T-helper 17 cell (primary cell): ENCODE measurements at regions not wholly inside any gene's neighbourhood (a gene's known extent, or its start where the extent isn't known, plus 50 kb on each side); places are given as distances from the start of the nearest gene placed in this dataset.

Source experiments
- ATAC-seq: fragments of 150-1000 bp; cut with Tn5 transposase; 2 replicates; pipeline ENCODE4 v1.10.0; 2021; ENCODE audit warnings: mild to moderate bottlenecking, moderate library complexity
- DNase-seq, 3 donors: peaks; one replicate each; pipeline versions ENCODE4 v3.0.0 to v3.0.0-alpha.2; 2020 to 2021
- H3K9me3 ChIP-seq: one replicate; pipeline ENCODE4 v1.7.0; 2013; ENCODE audit warnings: low read length, mild to moderate bottlenecking; ENCODE audit not compliant: control insufficient read depth, poor library complexity, severe bottlenecking
- H3K27ac Mint-ChIP-seq: one replicate; pipeline ENCODE4 v1.8.0; 2022; ENCODE audit warnings: mild to moderate bottlenecking, moderate library complexity, mixed read lengths
- H3K27me3 Mint-ChIP-seq: one replicate; pipeline ENCODE4 v1.8.0; 2022; ENCODE audit warnings: mixed read lengths
- H3K36me3 Mint-ChIP-seq: one replicate; pipeline ENCODE4 v1.8.0; 2022; ENCODE audit warnings: low read depth, mixed read lengths
- H3K4me1 Mint-ChIP-seq: one replicate; pipeline ENCODE4 v1.8.0; 2022; ENCODE audit warnings: mild to moderate bottlenecking, mixed read lengths
- H3K4me3 Mint-ChIP-seq: one replicate; pipeline ENCODE4 v1.8.0; 2022; ENCODE audit warnings: mild to moderate bottlenecking, moderate library complexity, mixed read lengths

GRCh38 chr9:81264516-81264915, 424.8 kb downstream of the TLE1 start:
- Mint-ChIP-seq H3K4me3 (no peak overlapping the region), H3K36me3 (no peaks in the 10 kb centered on the region), H3K27ac (no peak overlapping the region), H3K27me3 (no peaks in the 10 kb centered on the region), H3K4me1 (no peaks in the 10 kb centered on the region)
- no peak for DNase-seq
- H3K9me3 ChIP-seq = no peaks in the 10 kb centered on the region
- ATAC-seq = no peak

- no peak overlapping the region for H3K27ac Mint-ChIP-seq
- no peaks in the 10 kb centered on the region for H3K4me1 Mint-ChIP-seq
- no peak overlapping the region for H3K4me3 Mint-ChIP-seq
- no peak for ATAC-seq
- H3K9me3 ChIP-seq = no peaks in the 10 kb centered on the region
- no peaks in the 10 kb centered on the region for H3K27me3 Mint-ChIP-seq
- DNase-seq = no peak
- H3K36me3 Mint-ChIP-seq = no peaks in the 10 kb centered on the region
Observed at GRCh38 chr9:81259896-81260295, 429.5 kb downstream of the TLE1 start.

DNA sequence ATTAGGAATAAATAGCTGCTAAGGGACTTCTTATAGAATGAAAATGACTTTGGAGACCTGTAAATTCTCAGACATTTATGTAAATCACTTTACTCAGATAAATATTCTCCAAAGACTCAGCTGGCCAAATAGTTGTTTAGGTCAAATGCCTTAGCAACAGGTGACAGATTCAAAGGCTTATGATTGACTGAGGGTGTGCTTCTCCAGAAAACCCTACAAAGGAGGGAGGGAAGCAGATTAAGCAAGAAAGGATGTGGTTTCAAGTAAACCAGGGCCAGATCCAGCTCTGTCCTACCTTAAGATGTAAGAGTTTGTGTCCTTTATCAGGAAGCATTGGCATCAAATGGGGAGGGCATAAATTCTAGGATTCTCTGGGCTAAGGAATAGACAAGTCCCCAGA, 433.0 kb downstream of the TLE1 start:
- Mint-ChIP-seq H3K4me1 (no peaks in the 10 kb centered on the region), H3K4me3 (no peak overlapping the region), H3K27ac (no peak overlapping the region), H3K27me3 (no peaks in the 10 kb centered on the region), H3K36me3 (no peaks in the 10 kb centered on the region)
- no peak for DNase-seq
- no peak for ATAC-seq
- H3K9me3 ChIP-seq = no peaks in the 10 kb centered on the region

DNA sequence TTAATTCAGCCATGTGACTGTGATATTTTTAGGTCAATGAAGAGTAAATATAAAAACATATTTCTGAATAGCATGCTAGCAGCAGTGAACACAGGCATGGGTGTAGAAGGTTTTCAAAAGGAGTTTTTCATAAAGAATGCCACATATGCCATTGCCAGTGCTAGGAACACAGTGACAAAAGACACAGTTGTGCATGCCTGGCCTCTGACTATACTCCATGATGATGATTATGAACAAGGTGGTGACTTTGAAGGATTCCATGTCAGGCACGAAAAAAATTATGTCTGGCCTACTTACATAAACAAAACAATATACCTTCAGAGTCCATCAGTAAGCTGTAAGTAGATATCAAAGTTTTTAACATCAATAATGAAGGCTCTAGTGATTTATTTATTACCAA, 438.7 kb downstream of the TLE1 start:
- H3K9me3 ChIP-seq = no peaks in the 10 kb centered on the region
- ATAC-seq = no peak
- H3K27ac Mint-ChIP-seq = no peak overlapping the region
- H3K4me3 Mint-ChIP-seq = no peak overlapping the region
- H3K27me3 Mint-ChIP-seq = no peaks in the 10 kb centered on the region
- H3K36me3 Mint-ChIP-seq = no peaks in the 10 kb centered on the region
- DNase-seq = no peak
- H3K4me1 Mint-ChIP-seq = no peaks in the 10 kb centered on the region

DNA sequence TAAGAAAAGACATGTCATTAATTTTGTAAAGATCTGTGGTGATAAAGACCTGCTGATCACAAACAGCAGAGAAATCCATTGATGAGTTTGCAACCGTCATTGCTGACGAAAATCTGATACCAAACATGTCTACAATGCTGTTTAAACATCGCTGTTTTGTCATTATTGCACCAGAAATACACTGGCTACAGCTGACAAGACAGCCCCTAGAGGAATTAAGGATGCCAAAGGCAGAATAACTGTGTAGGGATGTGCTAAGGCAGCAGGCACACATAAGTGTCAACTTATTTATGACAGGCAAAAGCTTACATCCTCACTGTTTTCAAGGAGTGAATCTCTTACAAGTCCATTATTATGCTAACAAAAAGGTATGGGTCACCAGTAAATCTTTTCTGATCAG, 439.3 kb downstream of the TLE1 start:
- Mint-ChIP-seq H3K4me3 (no peak overlapping the region), H3K27ac (no peak overlapping the region), H3K4me1 (no peaks in the 10 kb centered on the region), H3K27me3 (no peaks in the 10 kb centered on the region), H3K36me3 (no peaks in the 10 kb centered on the region)
- ATAC-seq (no peak), DNase-seq (no peak)
- H3K9me3 ChIP-seq = no peaks in the 10 kb centered on the region

DNA sequence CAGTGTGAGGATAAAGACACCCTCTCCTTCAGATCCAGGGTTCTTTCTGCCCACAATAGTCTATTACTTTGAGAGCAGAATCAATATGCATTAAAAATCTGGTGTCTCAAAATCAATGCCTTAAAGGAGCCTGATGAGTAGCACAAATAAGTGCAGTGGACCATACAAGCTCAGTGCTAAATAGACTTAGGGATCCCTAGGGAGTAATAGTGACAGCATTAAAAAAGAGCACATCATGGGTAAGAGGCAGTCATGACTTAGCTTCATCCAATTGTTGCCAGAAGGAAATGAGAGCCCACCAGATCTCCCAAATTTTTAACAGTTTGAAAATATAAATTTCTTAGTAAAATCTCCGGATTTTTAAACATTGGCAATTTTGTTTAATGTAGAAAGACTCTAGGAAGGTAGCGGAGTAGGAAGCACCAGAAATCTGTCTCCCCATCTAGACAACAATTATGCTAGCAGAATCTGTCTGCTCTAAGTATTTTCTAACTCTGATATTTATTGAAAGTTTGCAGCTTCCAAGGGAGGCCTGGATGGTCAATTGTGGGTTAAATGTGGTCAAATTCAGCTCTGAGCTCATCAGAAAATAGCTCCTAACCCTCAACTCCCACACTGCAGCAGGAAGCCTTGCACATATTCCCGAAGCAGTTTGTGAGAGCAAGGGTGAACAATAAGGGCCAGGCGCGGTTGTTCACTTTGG, 443.9 kb downstream of the TLE1 start:
- no peak for ATAC-seq
- no peaks in the 10 kb centered on the region for H3K4me1 Mint-ChIP-seq
- no peak overlapping the region for H3K4me3 Mint-ChIP-seq
- no peaks in the 10 kb centered on the region for H3K36me3 Mint-ChIP-seq
- no peaks in the 10 kb centered on the region for H3K27me3 Mint-ChIP-seq
- peaks cover 2% of the 10 kb centered on the region for H3K9me3 ChIP-seq
- DNase-seq = no peak
- no peak overlapping the region for H3K27ac Mint-ChIP-seq

DNA sequence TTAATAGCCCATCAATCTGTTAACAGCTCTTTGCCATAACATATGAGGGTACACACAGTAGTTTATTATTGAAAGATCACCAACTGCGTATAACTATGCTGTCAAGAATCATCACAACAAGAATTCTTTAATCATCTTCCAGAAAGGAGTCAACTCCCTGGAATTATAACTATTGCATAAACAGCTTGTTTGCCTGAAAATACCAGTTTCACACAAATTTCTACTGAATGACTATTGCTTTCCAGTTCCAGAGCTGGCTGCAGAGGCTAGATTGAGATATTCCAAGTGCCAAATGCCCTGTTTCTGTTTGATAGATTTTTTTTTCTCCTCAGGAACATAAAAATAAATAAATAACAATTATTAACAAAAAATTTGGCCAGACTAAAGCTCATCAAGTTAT, 444.7 kb downstream of the TLE1 start:
- Mint-ChIP-seq H3K4me3 (no peak overlapping the region), H3K27me3 (no peaks in the 10 kb centered on the region), H3K27ac (no peak overlapping the region), H3K4me1 (no peaks in the 10 kb centered on the region), H3K36me3 (no peaks in the 10 kb centered on the region)
- peaks cover 2% of the 10 kb centered on the region for H3K9me3 ChIP-seq
- ATAC-seq = no peak
- DNase-seq = no peak

GRCh38 chr9:81242866-81243265, 446.5 kb downstream of the TLE1 start:
- ATAC-seq = no peak
- H3K4me1 Mint-ChIP-seq = no peaks in the 10 kb centered on the region
- H3K36me3 Mint-ChIP-seq = no peaks in the 10 kb centered on the region
- H3K27me3 Mint-ChIP-seq = no peaks in the 10 kb centered on the region
- no peak for DNase-seq
- H3K4me3 Mint-ChIP-seq = no peak overlapping the region
- no peak overlapping the region for H3K27ac Mint-ChIP-seq
- peaks cover 2% of the 10 kb centered on the region for H3K9me3 ChIP-seq

DNA sequence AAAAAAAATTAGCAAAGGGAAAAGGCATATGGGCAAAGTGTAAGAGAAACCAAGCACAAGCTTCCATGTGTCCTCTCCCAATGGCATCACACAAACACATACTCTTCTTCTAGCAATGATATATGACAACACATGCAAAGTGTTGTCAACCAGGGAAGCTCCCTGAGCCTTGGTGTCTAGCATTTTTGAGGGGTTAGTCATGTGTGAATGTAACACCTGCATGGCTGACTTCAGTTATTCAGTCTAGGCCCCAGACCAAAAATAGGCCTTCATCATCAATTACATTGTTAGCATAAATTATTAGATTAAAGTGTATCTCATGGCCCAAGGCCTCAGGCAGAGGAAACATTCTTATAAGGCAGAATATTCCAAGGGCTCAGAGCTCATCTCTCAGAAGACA, 450.0 kb downstream of the TLE1 start:
- Mint-ChIP-seq H3K4me3 (no peak overlapping the region), H3K36me3 (no peaks in the 10 kb centered on the region), H3K27me3 (no peaks in the 10 kb centered on the region), H3K4me1 (no peaks in the 10 kb centered on the region), H3K27ac (no peak overlapping the region)
- DNase-seq (no peak), ATAC-seq (no peak)
- H3K9me3 ChIP-seq = peaks cover 2% of the 10 kb centered on the region

- ATAC-seq (no peak), DNase-seq (no peak)
- no peak overlapping the region for H3K4me3 Mint-ChIP-seq
- peaks cover 2% of the 10 kb centered on the region for H3K9me3 ChIP-seq
- H3K4me1 Mint-ChIP-seq = no peaks in the 10 kb centered on the region
- H3K27ac Mint-ChIP-seq = no peak overlapping the region
- no peaks in the 10 kb centered on the region for H3K36me3 Mint-ChIP-seq
- no peaks in the 10 kb centered on the region for H3K27me3 Mint-ChIP-seq
Observed at GRCh38 chr9:81237565-81238231, 451.6 kb downstream of the TLE1 start.

GRCh38 chr9:81234924-81235610, 454.3 kb downstream of the TLE1 start:
- Mint-ChIP-seq H3K27me3 (no peaks in the 10 kb centered on the region), H3K4me3 (no peak overlapping the region), H3K4me1 (no peaks in the 10 kb centered on the region), H3K36me3 (no peaks in the 10 kb centered on the region), H3K27ac (no peak overlapping the region)
- ATAC-seq (no peak), DNase-seq (no peak)
- no peaks in the 10 kb centered on the region for H3K9me3 ChIP-seq

- no peak overlapping the region for H3K4me3 Mint-ChIP-seq
- H3K27ac Mint-ChIP-seq = no peak overlapping the region
- no peaks in the 10 kb centered on the region for H3K4me1 Mint-ChIP-seq
- no peak for ATAC-seq
- no peak for DNase-seq
- no peaks in the 10 kb centered on the region for H3K36me3 Mint-ChIP-seq
- no peaks in the 10 kb centered on the region for H3K27me3 Mint-ChIP-seq
- no peaks in the 10 kb centered on the region for H3K9me3 ChIP-seq
Observed at GRCh38 chr9:81231011-81231410, 458.3 kb downstream of the TLE1 start.

DNA sequence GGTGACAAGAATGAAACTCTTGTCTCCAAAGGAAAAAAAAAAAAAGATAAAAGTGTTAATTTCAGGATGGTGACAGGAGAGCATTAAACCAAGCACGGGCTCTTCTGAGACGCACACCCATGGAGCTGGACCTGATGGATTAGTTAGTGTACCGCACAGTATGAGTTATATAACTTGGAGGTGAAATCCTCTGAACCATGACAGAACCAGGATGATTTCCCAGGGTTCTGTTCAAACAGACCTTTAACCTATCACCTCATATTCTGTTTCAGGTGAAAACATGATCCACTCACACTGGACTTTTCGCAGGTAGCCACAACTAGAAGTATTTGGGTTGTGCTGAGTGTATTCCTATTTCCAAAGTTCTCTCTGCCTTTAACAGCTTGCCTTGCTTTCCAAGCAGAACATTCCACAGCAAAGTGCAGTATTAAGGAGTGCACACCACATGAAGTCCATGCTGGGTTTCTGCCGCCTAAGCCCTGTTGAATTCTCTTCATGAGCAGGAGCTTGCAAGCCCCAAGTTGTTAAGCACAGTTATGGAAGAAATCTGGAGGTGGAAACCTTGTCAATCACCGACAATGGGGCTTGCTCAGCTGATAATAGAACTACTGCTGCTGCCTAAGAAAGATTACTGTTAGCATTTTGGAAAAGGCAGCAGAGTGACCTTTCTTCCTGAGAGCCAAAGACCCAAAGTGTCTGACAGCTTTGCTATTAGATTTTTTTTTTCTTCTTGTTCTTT, 461.7 kb downstream of the TLE1 start:
- DNase-seq (no peak), ATAC-seq (no peak)
- H3K27ac Mint-ChIP-seq = no peak overlapping the region
- H3K9me3 ChIP-seq = no peaks in the 10 kb centered on the region
- H3K36me3 Mint-ChIP-seq = no peaks in the 10 kb centered on the region
- H3K27me3 Mint-ChIP-seq = no peaks in the 10 kb centered on the region
- no peaks in the 10 kb centered on the region for H3K4me1 Mint-ChIP-seq
- no peak overlapping the region for H3K4me3 Mint-ChIP-seq
